A673 (cell line): ENCODE measurements at regions not wholly inside any gene's neighbourhood (a gene's known extent, or its start where the extent isn't known, plus 50 kb on each side); places are given as distances from the start of the nearest gene placed in this dataset.

Experiments
- BruUV-seq: library from RNA; stranded (reverse); fragments of 400-500 nt; replicated peaks from 2 replicates; lab custom pipeline; 2021; lab: Mats Ljungman, UMichigan
- CTCF ChIA-PET: fragments of 300-600 bp; sonication (Branson Sonifier 250); formaldehyde crosslinking; loops from one replicate; lab custom pipeline; 2022; ENCODE audit warnings: antibody characterized with exemption; lab: Charles Lee
- POLR2A ChIA-PET: fragments of 300-600 bp; sonication (Branson Sonifier 250); formaldehyde crosslinking; loops from one replicate; lab custom pipeline; 2022; ENCODE audit warnings: antibody characterized with exemption; ENCODE audit not compliant: low non-redundant PET; lab: Charles Lee
- DNase-seq: peaks from one replicate; pipeline ENCODE4 v3.0.0-alpha.2; 2015; ENCODE audit warnings: low spot score
- H3K27ac ChIP-seq: fragments of 200-600 bp; sonication (generic); 2 replicates; pipeline ENCODE4 v1.5.1; 2016; ENCODE audit warnings: mixed run types, low read depth, mild to moderate bottlenecking, mixed read lengths, antibody characterized with exemption, low read length; ENCODE audit not compliant: poor library complexity, severe bottlenecking
- H3K27me3 ChIP-seq: fragments of 200-600 bp; sonication (generic); replicated peaks from 2 replicates; pipeline ENCODE4 v1.6.1; 2017; ENCODE audit warnings: mixed run types, low read depth, mild to moderate bottlenecking, mixed read lengths, antibody characterized with exemption, low read length; ENCODE audit not compliant: insufficient read depth, poor library complexity
- H3K36me3 ChIP-seq: fragments of 200-600 bp; sonication (generic); 2 replicates; pipeline ENCODE4 v1.6.1; 2016; ENCODE audit warnings: mixed run types, mild to moderate bottlenecking, mixed read lengths, antibody characterized with exemption, low read length; ENCODE audit not compliant: insufficient read depth, poor library complexity, severe bottlenecking
- H3K4me1 ChIP-seq: fragments of 200-600 bp; sonication (generic); 2 replicates; pipeline ENCODE4 v1.6.1; 2017; ENCODE audit warnings: mixed run types, mild to moderate bottlenecking, mixed read lengths, antibody characterized with exemption, low read length; ENCODE audit not compliant: insufficient read depth, poor library complexity, severe bottlenecking
- H3K4me3 ChIP-seq: fragments of 200-600 bp; sonication (generic); 2 replicates; pipeline ENCODE4 v1.5.1; 2016; ENCODE audit warnings: low read depth, mixed run types, mild to moderate bottlenecking, mixed read lengths, low read length; ENCODE audit not compliant: poor library complexity, severe bottlenecking
- H3K9me3 ChIP-seq: fragments of 200-600 bp; sonication (generic); 2 replicates; pipeline ENCODE4 v1.6.1; 2016; ENCODE audit warnings: mixed run types, low read depth, mild to moderate bottlenecking, mixed read lengths, antibody characterized with exemption, low read length; ENCODE audit not compliant: poor library complexity, severe bottlenecking
- CTCF ChIP-seq: fragments of 300-800, 200-600 bp; sonication (generic); conservative IDR thresholded peaks from 2 replicates; pipeline ENCODE4 v1.5.1; 2017; ENCODE audit warnings: low read depth, mild to moderate bottlenecking, antibody characterized with exemption, low read length, moderate library complexity, mixed read lengths
- EZH2 ChIP-seq: fragments of 200-600 bp; sonication (generic); IDR thresholded peaks from 2 replicates; pipeline ENCODE4 v1.6.1; 2017; ENCODE audit warnings: borderline replicate concordance, low read depth, mild to moderate bottlenecking, mixed read lengths, antibody characterized with exemption, low read length; ENCODE audit not compliant: poor library complexity, severe bottlenecking
- intact Hi-C: fragments of 100-400 bp; cut with micrococcal nuclease; formaldehyde crosslinking; loops from one replicate; pipeline ENCODE4 v1.10.0; 2022; ENCODE audit not compliant: unreplicated experiment

GRCh38 chr1:118753976-118754375, 234.2 kb downstream of the TBX15 start:
- H3K36me3 ChIP-seq = no peaks in the 10 kb centered on the region
- BruUV-seq = no TSS peak
- intact Hi-C loops = no loop called here
- H3K27me3 ChIP-seq = no peaks in the 10 kb centered on the region
- no peak overlapping the region for H3K4me3 ChIP-seq
- H3K4me1 ChIP-seq = no peaks in the 10 kb centered on the region
- POLR2A ChIA-PET = no interaction called here
- no peak for TF ChIP-seq EZH2
- TF ChIP-seq CTCF = no peak
- H3K9me3 ChIP-seq = no peaks in the 10 kb centered on the region
- H3K27ac ChIP-seq = no peak overlapping the region
- CTCF ChIA-PET = no interaction called here
- DNase-seq = no peak

DNA sequence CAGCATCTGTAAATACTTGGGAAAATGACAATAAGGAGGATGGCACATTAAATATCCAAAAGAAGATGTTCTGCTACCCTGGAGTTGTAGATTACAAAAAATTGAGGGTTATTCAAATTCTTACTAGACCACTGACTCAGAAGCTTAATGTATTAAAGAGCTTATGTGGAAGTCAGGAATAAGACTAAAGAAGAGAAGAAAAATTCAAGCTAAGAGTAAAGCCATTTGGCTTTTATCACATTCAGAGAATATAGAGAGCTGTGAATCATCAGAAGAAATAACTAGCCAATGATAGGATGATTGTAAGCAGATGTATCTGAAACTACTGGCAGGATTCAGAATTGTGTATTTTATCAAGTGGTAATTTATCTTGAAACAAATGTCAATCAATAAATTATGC, 237.0 kb downstream of the TBX15 start:
- DNase-seq = no peak
- BruUV-seq = no TSS peak
- H3K27ac ChIP-seq = no peak overlapping the region
- CTCF ChIA-PET = no interaction called here
- intact Hi-C loops = no loop called here
- TF ChIP-seq CTCF (no peak), EZH2 (no peak)
- no peaks in the 10 kb centered on the region for H3K27me3 ChIP-seq
- no peaks in the 10 kb centered on the region for H3K9me3 ChIP-seq
- H3K4me1 ChIP-seq = no peaks in the 10 kb centered on the region
- no peak overlapping the region for H3K4me3 ChIP-seq
- no peaks in the 10 kb centered on the region for H3K36me3 ChIP-seq
- POLR2A ChIA-PET = no interaction called here

DNA sequence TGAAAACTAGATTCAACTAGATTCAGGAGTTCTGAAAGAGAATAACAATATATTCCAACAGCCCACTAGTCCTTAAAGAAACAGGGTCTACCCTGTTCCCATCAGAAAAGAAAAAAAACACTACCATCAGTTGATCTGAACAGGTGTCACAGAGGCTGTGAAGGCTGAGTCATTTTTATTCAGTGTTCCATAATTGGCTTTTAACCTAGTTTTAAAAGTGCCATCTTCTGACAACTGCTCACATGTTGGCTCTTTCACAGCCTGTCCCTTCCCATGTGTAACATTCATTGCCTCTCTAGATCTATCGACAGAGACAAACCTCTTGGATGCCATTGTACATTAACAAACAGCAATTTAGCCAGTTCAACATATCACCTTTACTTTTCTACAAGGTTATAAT, 243.7 kb downstream of the TBX15 start:
- Histone ChIP-seq H3K27ac (no peak overlapping the region), H3K9me3 (no peaks in the 10 kb centered on the region), H3K4me3 (no peak overlapping the region), H3K36me3 (no peaks in the 10 kb centered on the region), H3K4me1 (no peaks in the 10 kb centered on the region), H3K27me3 (no peaks in the 10 kb centered on the region)
- no peak for DNase-seq
- ChIA-PET CTCF (no interaction called here), POLR2A (no interaction called here)
- TF ChIP-seq EZH2 (no peak), CTCF (no peak)
- no TSS peak for BruUV-seq
- intact Hi-C loops = no loop called here
